HG03045 (cell line): ENCODE measurements at regions not wholly inside any gene's neighbourhood (a gene's known extent, or its start where the extent isn't known, plus 50 kb on each side); places are given as distances from the start of the nearest gene placed in this dataset.

Experiments
- ATAC-seq: cut with Tn5 transposase; IDR thresholded peaks from one replicate; pipeline ENCODE4 v1.9.1; 2021; ENCODE audit warnings: mild to moderate bottlenecking, moderate library complexity; ENCODE audit not compliant: unreplicated experiment

DNA sequence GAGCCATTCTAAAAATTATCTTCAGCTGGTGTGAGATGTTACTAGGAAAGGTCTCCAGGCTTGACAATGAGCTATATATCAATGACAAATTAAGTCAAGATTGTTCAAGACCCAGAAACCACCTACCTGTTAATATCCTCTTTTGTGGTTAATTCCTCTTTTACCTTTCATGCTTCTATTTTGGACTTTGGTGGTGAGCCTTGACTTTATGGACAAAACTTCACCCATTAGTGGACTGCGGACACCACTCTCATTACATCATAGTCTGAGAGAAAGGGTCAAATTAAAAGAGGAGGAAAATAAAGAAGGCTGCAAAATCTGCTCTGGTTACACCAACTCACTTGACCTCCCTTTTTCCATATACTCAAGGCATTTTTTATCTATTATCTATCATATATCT is 271.5 kb upstream of the TTC14 start:
- no peak for ATAC-seq

DNA sequence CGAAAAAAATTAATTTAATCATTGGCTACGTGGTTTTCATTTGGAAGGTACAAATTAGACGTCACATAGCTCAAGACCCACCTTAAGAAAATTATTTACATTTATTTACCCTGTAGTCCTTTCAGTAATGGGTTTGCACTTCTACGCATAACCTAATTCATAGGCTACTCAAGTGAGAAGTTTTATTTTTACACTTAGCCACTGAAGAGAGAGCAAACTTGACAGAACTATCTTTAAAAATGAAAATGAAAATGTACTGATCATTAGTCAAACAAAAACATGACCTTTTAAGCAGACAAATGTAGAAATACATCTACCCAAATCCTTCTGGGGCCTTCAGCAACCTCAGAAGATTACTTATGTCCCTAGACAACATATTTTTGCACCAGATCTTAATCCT is 269.4 kb upstream of the TTC14 start:
- peak; percentile 65 for ATAC-seq

DNA sequence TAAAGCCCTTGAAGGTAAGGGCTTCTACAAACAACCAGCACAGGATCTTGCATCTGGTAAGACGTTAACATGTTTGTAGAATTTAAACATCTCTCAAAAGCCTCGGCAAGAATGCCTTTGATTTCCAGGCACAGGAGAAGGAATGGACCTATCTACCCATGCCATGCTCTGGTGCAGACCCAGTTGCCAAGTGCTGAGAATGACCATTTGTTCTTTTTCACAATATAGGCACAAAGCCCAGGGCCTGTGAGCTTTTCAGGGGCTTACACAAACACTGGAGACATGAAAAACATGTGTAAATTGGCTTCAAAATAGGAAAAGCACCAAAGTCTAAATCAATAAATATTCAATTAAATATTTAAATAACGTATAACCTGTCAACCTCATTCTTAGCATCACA is 266.9 kb upstream of the TTC14 start:
- ATAC-seq, result no peak

DNA sequence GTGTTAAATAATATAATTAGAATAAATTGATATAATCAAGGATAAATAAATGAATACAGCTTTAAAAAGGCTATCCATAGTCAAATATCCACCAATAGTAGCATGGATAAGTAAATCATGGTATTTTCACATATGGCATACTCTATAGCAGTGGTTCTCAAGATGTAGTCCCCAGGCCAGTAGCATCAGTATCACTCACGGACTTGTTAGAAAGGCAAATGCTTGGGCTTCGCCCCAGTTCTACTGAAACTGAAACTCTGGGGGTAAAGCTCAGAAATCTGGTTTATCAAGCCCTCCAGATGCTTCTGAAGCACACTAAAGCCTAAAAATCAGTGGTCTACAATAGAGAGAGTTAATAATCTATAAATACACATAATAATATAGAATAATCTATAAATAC is 261.6 kb upstream of the TTC14 start:
- ATAC-seq, result no peak

DNA sequence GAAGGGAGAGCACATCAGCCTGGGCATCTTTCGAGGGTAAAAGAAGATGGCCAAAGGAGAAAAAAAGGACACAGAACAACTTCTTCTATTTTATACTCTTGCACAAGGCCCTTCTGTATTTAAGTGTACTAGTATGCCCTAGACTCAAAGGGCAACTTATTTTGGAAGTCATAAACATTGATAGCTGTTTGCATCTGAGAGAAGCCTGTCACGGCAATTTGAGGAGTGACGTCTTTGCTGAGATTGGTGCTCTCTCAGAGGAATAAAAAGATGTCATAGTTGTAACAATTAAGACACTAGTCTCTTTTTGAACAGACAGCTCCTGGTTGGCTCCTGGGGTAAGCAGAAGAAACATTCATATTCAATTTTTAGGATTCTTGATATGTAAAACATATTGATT is 260.4 kb upstream of the TTC14 start:
- ATAC-seq, result no peak

DNA sequence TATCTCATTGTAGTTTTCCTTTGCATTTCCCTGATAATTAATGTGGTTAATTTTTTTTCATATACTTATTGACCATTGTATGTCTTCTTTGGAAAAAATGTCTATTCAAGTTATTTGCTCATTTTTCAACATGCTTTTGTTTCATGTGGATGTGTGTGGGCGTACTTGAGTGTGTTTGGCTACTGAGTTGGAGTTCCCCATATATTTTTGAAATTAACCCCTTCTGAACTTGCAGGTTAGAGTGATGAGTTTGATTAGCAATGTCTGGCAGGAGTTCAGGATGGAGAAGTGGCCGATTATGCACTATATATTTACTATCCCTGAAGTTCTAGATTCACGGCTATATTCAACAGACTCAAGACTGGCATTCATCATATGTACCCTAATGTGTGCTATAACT is 250.4 kb upstream of the TTC14 start:
- no peak for ATAC-seq

DNA sequence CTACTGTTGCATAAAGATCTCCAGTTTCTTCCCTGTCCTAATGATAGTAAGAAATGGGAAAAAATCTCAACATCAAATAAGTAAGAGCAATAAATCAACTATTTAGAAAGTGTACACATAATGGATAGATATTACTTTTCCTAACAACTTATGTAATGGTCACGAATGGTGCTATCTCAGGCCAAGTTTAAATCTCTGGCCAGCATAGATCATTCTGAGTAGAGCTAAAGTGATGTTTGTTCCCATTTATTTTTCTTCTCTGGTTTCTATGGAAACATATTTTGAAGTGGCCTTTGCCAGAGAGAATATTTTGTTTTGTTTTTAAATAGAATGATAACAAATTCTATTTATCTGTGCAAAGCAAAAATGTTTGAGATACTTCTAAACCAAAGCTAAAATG is 249.7 kb upstream of the TTC14 start:
- ATAC-seq, result no peak

DNA sequence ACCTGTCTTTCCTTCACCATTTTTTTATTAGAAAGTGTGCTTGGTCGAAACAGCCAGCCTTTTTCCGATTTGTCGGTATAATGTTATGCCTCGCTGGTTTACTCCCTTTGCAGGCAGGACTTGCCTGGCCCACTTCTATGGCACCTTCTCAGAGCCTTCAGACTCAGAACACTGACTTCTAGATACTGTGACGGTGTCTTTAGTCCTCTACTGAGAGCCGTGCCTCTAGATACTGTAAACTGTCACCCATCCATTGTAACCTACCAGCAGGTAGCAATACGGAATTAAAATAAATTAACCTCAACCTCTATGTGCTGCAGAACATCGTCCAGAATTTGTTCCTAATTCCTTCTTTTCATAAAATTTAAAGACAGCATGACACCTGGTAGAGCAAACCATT is 247.7 kb upstream of the TTC14 start:
- ATAC-seq, result no peak

DNA sequence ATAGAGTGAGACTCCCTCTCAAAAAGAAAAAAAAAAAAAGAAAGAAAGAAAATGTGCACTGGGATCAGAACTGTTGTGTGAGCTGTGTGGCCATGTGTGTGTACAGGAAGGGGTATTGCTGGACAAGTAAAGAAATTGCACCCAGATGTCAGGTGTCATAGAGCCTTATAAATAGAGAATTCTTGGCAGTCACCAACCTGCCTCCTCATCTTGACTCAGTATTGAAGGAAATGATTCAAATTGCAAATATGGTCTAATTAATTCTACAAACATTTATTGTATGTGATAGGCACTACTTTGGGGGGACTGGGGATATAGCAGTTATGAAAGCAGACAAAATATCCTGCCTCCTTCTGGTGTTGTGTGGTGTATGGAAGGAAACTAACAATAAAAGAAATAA is 243.8 kb upstream of the TTC14 start:
- no peak for ATAC-seq

DNA sequence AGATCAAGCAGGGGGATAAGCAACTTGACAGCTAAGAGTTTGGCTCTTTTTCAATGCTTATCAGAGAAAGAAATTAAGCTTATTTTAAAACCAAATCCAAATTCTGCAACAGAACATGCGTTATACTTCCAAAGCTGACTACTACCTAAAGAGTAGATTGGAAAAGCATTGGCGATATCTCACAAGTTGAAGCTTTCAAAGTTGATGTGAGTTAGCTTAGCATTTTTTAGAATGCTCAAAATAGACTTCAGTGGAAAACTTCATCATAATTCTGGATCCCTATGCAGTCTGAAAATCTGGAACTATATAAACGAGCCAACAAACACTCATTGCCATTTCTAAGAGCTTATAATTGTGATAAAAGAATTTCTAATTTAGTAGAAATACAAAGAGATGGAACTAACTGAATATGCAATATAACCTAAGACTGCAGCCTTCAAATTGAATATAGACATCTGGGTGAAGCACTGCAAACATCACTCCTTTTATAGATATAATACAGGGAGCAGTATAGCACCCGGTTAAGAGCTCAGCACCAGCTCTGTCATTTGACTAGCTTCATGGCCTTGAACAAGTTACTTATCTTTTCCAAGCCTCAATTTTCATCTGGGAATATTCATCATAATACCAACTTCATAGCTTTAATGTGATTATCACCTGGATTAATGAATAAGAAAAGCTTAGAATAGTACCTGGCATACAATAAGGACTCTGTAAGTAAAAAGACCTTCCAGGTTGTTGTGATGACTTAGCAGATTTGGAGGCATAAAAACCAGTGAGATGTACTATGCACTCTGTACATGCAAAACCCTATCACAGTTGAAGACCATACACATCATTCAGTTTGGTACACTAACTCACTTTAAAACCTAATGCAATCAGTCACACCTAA is 242.7 kb upstream of the TTC14 start:
- no peak for ATAC-seq

DNA sequence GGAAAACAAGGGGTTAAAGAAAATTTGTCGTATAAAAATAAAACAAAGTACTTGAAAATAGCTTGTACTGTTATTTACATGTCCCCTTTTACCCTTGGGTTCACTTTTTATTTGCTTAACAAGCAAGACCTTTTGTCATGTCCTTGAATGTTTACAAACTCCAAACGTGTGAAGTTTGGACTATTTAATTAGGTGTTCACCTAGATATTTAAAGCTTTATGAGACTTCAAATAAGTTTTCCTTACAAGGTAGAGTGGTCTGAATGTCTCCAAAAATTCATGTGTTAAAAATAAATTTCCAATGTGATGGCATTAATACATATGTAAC is 242.0 kb upstream of the TTC14 start:
- ATAC-seq, result no peak

DNA sequence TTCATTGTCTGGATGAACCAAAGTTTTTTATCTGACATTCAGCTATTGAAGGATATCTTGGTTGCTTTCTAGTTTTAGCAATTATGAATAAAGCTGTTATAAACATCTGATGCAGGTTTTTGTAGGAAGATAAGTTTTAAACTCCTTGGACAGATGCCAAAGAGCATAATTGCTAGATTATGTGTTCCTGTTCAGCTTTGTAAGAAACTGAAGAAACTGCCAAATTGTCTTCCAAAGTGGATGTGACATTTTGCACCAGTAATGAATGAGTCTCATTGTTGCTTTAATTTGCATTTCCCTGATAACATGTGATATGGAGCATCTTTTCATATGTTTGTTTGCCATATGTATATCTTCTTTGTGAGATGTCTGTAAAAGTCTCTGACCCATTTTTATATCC is 239.9 kb upstream of the TTC14 start:
- no peak for ATAC-seq

DNA sequence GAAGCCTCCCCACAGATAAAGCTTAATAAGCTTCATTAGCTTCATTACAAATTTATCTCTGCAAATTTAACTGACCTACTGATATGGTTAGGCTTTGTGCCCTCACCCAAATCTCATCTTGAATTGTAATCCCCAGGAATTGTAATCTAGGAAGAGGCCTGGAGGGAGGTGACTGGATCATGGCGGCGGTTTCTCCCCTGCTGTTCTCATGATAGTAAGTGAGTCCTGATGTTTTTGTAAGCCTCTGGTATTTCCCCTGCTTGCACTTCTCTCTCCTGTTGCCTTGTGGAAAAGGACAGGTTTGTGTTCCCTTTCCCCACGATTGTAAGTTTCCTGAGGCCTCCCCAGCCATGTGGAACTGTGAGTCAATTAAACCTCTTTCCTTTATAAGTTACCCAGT is 226.1 kb upstream of the TTC14 start:
- ATAC-seq, result no peak

DNA sequence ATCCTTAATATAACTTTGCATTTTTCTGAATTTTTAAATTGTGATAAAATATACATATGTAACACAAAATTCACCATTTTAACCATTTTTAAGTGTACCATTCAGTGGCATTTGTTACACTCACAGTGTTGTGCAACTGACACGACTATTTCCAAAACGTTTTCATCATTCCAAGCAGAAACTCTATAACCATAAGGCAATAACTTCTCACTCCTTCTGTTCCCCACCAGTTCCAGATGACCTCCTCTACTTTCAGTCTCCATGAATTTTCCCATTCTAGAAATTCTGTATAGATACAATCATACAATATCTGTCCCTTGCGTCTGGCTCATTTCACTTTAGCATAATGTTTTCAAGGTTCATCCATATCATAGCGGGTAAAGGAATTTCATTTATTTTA is 223.5 kb upstream of the TTC14 start:
- ATAC-seq, result no peak

DNA sequence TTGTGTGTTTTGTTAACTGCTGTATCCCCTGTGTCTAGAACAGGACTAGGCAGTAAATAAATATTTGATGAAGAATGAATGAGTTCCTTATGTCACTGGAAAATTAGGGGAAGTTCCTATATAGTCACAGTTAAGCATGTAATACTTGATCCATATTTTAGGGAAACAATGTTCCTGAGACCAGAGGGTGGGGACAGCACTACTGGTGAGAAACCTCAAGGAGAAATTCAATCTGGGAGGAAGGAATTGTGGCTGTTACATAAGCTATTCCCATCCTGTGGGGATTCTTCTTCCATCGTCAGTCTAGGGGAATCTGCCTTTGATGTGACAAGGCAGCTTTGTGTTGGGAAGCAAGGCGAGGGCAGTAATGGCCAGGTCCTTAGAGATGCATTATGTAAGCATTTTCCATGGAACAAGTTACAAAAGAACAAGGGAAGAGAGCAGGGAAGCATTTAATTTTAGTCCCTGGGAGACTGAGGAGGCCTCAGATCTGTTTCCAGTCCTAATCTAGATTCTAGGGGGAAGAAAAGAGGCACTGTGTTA is 219.3 kb upstream of the TTC14 start:
- ATAC-seq, result no peak

DNA sequence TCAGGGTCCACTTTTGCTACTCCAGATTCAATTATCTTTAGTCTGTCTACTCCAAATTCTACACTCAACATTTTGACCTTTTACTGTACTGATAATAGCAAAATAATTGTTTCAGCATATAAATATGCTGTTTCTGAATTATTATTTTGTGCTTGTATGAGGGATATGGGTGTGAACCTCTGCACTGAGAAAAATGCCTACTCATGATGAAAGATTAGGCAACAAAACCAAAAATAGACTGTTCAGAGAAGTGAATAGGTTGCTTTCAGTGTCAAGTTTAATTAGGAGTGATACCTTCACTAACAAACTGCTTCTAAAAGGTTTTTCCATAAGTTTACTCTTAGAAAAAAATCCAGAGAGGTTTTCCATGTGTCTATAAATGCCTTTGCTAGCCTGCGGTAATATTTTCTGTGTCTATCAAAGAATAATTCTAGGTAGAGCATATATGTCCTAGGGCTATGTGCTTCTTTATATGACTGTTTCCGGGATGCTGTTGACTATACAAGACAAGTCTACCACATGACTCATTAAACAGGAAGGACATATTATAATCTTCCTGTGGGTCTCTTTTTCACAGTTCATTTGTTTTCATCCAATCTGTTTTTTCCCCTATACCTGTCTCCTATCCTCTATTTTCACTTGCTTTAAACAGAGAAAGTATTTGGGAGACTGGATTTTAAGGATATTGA is 218.5 kb upstream of the TTC14 start:
- no peak for ATAC-seq

DNA sequence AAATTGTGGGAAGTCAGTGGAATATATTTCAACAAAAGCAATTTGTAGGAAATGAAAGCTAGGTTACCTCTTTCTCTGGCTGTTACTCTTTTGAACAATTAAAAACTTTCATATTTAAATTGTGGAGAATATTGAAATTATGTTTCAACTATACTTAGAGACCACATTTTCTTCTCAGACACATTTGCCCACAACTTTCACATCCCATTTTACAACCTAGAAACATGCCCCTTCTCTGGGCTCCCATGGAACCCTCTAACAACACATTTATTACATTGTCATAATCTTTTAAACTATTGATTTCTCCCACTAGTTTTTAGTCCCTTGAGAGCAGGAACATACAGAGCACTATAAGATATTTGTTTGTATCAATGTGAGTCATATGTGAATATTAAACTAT is 211.7 kb upstream of the TTC14 start:
- ATAC-seq, result no peak

DNA sequence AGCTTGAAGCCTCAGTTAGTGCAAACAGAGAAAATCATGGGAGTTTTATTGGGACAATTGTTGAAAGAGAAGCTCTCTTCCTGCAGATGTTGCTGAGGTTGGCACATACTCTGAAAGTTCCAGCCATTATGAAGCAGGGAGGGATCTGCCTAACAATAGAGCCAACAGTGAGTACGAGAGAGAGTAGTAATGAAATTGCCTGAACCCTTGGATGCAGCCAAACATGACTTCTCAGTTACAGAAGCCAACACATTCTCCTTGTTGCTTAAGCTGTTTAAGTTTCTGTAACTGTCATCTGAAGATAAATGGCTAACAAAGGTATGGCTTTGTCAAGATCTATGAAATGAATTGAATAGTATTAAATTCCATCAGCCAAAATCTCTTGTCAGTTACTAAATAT is 211.0 kb upstream of the TTC14 start:
- ATAC-seq, result no peak

DNA sequence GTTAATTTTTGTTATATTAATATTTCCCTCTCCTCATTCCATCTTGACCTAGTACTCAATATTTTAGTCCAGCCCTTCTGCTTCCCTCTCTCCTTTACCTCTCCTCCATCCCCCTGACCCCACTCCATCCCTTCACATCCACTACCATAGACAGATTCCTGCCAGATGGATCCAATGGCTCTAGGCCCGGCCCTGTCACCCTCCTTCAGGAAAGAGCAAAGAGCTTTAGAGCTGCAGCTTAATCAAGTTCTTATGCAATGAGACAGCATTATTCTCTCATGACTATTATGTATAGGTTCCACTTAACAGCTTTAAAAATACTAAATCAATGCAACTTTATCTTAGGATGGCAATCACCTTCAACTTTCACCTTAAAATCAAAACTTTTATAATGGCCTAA is 200.7 kb upstream of the TTC14 start:
- no peak for ATAC-seq

DNA sequence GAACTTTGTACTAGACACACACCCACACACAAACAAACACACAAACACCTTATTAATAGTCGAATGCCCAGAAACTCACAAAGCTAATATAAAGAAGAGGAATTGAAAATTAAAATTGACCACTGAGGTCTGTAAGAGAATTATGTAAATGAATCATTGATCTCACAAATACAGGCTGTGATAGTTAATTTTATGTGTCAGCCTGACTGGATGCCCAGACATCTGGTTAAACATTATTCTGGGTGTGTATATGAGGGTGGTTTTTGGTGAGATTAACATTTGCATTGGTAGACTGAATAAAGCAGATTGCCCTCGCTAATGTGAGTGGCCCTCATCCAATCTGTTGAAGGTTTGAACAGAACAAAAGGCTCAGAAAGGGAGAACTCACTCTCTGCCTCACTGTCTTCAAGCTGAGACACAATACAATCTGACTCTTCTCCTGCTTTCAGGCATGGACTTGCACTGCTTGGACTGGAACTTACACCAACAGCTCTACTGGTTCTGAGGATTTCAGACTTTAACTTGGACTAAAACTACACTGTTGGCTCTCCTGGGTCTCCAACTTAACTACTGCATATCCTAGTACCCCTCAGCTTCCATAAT is 199.4 kb upstream of the TTC14 start:
- no peak for ATAC-seq

DNA sequence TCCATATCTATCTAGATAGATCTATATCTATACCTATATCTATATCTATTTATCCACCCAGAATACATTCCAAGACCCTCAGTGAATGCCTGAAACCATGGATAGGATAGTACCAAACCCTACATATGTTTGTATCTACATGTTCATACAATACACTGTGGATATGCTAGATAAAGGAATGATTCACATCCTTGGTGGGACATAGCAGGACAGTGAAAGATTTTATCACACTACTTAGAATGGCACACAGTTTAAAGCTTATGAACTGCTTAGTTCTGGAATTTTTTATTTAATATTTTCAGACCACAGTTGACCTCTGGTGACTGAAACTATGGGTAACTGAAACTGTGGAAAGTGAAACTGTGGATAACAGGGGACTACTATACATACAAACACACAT is 198.8 kb upstream of the TTC14 start:
- no peak for ATAC-seq

DNA sequence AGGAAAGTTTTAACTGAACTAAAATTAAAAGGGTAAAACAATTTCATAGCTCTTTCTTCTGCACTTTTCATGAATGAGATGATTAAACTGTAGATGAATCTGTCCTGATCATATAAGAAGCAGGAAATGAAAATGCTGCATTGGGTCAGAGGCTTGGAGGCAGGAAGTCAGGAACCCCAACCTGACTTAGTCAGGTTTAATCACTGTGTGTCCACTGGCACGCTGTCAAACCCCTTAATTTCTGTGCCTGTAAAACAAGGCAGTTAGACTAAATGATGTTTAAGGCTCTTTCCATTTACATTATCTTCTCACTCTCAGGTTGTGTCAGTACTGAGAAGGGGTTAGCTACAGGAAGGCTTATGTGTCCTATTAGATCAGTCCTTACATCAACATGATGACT is 193.3 kb upstream of the TTC14 start:
- ATAC-seq, result no peak
